NCI-H345 treated with DMSO at 0.1 percent for 48 hours (cell line): ENCODE measurements at regions not wholly inside any gene's neighbourhood (a gene's known extent, or its start where the extent isn't known, plus 50 kb on each side); places are given as distances from the start of the nearest gene placed in this dataset.
A peak's percentile ranks its signal among the peaks of the same experiment; 100 is the strongest.

Experiments used
- DNase-seq: peaks from one replicate; lab custom pipeline; 2025; ENCODE audit not compliant: unreplicated experiment; lab: John Stamatoyannopoulos, UW

DNA sequence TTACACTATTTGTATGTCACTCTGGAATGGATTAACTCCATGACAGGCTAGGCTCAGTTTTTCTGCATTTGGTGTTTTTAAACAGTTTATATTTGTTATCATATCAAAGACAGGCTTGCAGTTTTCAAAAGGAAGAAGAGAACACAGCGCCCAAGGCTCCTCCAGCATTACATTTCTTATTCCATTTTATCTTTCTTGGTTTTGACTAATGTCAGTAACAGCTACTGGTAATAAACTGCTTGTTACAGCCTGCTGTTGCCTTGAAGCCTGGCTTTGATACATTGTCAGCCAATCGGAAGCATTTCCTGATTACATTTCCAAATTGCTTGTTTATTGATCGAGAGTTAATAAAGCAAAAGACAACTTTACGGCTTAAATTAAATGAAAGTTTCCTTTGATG lies 166.0 kb upstream of the MDFIC start:
- DNase-seq: no peak

GRCh38 chr7:114758661-114759227 lies 163.2 kb upstream of the MDFIC start:
- no peak for DNase-seq

DNA sequence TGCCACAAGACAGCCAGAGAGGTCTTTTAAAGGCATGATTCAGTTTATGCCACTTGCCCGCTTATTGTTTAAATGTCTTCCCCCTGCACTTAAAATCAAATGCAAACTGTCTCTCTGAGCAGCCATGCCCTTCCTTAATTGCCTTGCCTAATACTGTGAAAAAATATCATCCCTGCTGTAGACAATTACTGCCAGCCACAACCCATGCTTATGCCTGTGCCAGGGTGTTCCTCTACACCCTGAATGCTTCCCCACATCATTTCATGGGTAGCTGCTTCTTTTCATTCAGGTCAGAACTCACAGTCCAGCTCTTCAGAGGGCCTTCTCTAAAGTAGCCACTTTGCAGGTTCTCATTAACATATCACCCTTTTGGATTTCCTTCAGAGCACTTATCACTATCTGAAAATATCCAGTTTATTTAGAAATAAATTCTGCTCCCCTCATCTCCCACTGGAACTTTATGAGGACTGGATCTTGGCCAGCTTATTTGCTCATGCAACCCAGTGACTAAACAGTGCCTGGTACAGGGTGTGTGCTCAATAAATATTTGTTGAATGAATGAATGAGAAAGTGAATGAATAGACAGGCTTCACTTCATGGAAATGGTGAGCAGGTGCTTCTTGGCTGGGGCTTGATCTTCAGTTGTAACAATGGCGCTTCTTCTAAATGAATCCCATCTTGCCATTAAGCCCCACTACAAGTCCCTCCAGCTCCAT lies 162.4 kb upstream of the MDFIC start:
- peak; percentile 58 for DNase-seq

GRCh38 chr7:114760477-114760876 lies 161.4 kb upstream of the MDFIC start:
- DNase-seq: no peak

GRCh38 chr7:114761973-114762372 lies 159.9 kb upstream of the MDFIC start:
- no peak for DNase-seq

- no peak for DNase-seq
Measured at GRCh38 chr7:114765331-114766040, 156.4 kb upstream of the MDFIC start.

DNA sequence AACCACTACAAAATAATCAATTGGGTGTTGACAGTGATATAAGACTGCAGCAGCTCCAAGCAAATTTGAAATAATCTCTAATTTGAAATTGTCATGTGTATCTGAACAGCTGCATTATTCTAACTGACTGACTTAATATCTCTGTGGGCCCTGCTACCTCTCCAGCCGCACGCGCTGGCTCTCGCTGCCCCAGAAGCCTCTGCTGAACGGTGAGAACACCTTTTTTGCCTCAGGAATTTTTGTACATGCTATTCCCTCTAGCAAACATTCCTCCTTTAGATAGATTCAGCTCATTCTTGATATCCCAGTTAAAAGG lies 155.9 kb upstream of the MDFIC start:
- no peak for DNase-seq

GRCh38 chr7:114777288-114777687 lies 144.6 kb upstream of the MDFIC start:
- DNase-seq: no peak

- DNase-seq: no peak
Measured at GRCh38 chr7:114783508-114783907, 138.4 kb upstream of the MDFIC start.

DNA sequence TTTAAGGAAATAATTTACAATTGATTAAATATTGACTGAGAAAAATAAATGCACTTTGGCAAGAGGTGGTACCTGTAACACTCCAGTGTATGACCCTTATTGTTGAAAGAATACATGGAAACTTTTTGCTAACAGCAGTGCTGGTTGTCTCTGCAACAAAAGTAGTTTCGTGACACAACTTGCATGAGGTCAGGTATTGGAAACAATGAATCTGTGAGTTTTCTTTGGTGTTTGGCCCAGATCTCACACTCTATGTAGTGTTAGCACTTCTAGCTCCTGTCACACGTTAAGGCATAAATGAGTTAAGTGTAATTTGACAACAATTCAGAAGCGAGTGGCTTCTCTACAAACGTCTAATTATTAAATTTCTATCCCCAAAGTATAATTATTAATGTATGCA lies 137.7 kb upstream of the MDFIC start:
- no peak for DNase-seq

- no peak for DNase-seq
Measured at GRCh38 chr7:114784746-114785145, 137.1 kb upstream of the MDFIC start.

DNA sequence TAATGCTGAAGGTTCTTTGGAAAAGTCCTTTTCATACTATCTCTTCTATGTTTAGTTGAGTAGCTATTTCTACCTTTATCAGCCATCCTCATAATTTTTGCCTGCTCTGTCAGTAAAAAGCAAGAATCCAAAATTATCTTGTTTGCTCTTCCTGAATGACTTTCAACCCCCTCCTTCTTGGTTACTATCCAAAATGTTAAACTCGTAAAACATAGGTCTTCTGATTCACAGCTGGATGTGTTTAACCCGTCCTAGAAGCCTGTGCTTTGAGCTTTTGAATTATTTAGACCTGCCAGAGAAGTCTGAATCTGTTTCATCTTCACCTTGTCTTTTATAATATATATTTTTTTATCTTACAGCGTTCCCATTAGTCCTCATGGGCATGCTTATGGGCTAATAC lies 136.4 kb upstream of the MDFIC start:
- no peak for DNase-seq

DNA sequence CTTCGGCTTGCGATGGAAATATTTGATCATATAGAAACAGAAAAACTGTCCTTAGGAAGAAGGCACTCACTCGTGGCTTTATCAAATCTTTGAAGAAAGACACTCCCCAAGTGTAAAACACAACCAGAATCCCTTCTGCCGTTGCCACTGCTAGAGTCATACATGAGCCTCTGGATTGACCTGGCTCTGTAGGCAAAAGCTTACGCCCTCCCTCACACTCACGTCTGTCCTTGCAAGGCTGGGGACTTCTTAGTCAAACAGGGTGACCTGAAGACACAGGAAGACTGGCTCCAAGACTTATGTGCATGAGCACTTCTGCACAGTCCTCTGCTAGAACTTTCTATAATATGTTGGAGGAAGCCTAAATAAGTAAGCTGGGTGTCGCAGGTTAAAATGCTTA lies 135.4 kb upstream of the MDFIC start:
- no peak for DNase-seq

DNA sequence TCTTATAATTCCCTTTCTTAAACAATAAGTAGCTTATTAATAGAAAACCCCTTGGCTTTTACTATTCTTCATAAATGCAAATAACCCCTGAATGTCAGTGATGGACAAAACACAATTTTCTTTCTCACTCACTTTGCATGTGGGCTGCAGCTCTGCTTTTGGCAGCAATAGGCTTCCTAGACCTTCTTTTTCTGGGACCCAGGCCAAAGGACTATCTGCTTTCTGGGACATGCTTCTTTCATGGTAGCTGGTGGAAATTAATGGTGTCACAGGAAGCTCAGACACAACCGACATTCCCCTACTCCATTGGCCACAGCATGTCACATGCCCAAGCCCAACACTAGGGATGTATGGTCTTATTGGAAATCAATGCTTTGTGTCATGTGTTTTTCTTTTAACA lies 134.3 kb upstream of the MDFIC start:
- no peak for DNase-seq

DNA sequence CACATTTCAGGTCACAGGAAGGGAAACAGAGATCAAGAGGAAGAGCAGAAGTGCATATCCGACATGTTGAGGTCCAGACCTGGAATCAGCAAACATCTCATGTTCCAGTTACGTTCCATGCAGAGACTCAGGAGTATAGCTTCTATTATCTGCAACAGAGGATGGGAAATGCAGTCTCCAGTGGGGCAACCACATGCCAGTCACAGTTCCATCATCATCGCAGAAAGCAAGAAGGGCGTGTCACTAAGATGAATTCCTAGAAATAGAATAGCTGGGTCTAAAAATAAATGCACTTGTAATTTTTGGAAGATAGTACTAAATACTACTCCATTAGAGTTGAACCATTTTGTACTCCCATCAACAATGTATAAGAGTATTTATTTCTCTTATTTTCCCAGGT lies 133.2 kb upstream of the MDFIC start:
- no peak for DNase-seq

DNA sequence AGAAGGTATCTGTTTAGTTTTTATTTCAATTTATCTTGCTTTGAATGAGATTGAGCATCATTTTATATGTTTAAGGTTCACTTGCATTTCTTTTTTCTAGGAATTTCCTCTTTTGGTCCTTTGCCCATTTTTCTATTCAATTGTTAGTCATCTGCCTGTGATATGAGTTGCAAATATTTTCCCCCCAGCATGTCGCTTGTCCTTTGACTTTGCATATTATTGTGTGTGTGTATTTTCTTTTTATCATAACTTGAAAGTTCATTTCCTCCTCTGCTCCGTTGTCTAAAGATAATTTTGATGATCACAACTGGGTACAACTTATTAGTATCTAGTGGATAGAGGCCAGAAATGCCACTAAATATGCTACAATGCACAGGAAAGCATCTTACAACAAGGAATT lies 132.7 kb upstream of the MDFIC start:
- no peak for DNase-seq

- no peak for DNase-seq
Measured at GRCh38 chr7:114789871-114790311, 132.0 kb upstream of the MDFIC start.

DNA sequence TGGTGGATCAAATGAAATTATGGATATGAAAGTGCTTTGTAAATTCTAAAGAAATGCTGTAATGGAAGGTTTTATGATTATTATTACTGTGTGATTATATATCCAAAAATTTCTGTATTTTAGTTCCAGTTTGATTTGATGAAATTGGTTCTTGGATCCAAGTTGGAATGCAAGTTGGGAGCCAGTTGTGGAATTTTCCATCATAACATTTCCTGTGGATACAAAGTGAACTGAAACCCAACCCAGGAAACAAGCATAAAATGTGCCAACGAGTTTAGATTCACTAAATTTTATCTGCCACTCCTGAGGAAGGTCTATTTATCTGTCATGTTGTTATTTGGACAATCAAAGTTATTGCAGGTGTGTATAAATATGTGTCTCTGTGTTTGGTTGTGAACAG lies 131.4 kb upstream of the MDFIC start:
- DNase-seq: no peak

DNA sequence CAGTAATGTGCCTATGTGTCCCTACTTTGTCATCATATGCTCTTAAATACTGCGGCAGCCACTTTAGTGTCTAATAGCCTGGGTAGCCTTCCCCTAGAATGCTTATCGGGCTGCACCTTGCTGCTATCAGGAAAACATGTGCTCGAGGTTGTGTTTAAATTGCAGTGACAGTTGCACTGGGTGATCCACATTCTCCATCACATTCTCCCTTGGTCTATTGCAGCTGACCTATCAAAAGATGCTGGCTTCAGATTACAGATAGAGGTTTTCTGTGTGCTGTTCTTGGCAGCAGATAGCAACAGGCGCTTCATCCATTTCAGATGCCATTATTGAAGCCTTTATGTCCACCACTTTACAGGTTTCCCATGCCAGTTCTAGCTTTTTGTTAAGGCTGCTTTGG lies 130.1 kb upstream of the MDFIC start:
- no peak for DNase-seq

DNA sequence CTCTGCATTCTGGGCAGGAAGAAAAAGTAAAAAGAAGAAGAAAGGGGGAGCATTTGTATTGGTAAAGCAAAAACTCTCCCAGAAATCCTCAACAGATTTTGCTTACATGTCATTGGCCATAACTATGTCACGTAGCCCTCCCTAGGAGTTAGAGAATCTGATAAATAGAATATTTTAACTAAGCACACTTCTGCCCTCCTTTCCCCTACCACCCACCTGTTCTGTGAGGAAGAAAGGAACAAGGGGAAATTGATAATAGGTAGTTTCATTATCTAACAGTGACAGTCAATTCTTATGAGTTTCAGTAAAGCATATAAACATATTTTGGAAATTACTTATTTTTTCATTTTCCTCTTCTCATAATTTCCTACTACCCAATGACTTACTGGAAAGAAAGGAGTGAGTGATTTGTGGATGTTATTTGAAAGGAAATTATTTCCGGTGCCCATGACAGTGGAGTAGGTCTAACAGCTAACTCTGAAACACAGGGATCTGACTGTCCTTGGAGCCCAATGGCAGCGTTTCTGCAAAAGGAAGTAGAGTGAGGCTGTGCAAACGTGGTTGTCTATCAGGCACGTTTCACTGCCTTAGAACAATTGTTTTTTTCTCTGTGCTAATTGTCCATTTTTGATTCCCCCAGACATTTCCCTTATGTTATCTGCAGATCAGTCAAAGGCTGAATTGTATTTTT lies 128.6 kb upstream of the MDFIC start:
- no peak for DNase-seq

DNA sequence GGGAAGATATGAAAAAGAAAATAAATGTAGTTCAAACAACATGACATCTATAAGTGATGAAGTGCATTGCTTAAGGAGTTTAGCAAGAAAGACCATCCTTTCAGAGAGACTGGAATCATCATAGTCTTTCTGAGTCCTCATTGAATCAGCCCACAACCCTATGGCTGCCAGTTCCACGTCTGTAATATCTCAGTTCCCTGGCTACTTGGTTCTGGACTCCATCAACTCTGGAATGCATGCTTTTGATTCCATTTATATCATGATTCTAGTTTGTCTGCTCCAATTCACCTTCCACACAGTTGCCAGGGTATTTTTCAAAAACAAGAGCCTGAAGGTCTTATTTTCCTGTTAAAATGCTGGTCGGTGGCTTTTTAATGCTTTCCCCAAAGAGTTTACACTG lies 126.4 kb upstream of the MDFIC start:
- DNase-seq: no peak

DNA sequence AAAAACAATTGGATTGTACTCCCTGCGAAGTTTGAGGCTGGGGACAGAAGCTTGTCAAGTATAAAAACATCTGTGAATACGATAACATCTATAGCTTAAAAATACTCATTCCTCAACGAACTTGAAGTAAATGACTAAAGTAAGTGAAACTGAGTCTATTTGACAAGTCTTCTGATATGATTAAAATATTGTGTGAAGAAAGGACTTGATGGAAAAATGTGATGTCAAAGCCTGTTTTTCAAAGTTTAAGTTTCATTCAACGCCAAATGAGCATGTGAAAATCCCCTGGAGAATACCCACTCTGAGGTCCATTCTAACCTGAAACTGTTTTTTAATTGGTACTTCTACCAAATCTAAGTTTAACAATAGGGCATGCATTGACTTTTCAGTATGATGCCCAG lies 122.3 kb upstream of the MDFIC start:
- no peak for DNase-seq
